ENCODE measurements at regions not wholly inside any gene's neighbourhood (a gene's known extent, or its start where the extent isn't known, plus 50 kb on each side); places are given as distances from the start of the nearest gene placed in this dataset.
A peak's percentile ranks its signal among the peaks of the same experiment; 100 is the strongest.

GRCh38 chr10:28915989-28916588 is 238.8 kb downstream of the BAMBI start:
- peaks cover 7% of the 10 kb centered on the region for H3K27me3 Mint-ChIP-seq (ENCODE audit: low read depth)
- no peak for TF ChIP-seq CTCF (IDR thresholded peaks at IDR 0.05; ENCODE audit: unreplicated experiment in 3 of 3)
- no peaks in the 10 kb centered on the region for H3K36me3 Mint-ChIP-seq (ENCODE audit: low read depth)
- no peak overlapping the region for H3K27ac Mint-ChIP-seq
- peaks cover 14% of the 10 kb centered on the region for H3K4me1 Mint-ChIP-seq
- H3K9me3 Mint-ChIP-seq, result peaks cover 3% of the 10 kb centered on the region
- no peak overlapping the region for H3K4me3 Mint-ChIP-seq

GRCh38 chr10:28920091-28920490 is 242.8 kb downstream of the BAMBI start:
- no peak overlapping the region for H3K27ac Mint-ChIP-seq
- no peak for TF ChIP-seq CTCF (IDR thresholded peaks at IDR 0.05; ENCODE audit: unreplicated experiment in 3 of 3)
- no peak overlapping the region for H3K4me3 Mint-ChIP-seq
- peaks cover 7% of the 10 kb centered on the region for H3K27me3 Mint-ChIP-seq (ENCODE audit: low read depth)
- peaks cover 3% of the 10 kb centered on the region for H3K4me1 Mint-ChIP-seq
- H3K36me3 Mint-ChIP-seq (ENCODE audit: low read depth), result no peaks in the 10 kb centered on the region
- H3K9me3 Mint-ChIP-seq, result peaks cover 5% of the 10 kb centered on the region

GRCh38 chr10:28922127-28922526 is 244.8 kb downstream of the BAMBI start:
- Mint-ChIP-seq H3K27me3 (ENCODE audit: low read depth) (peaks cover 10% of the 10 kb centered on the region), H3K4me3 (no peak overlapping the region), H3K36me3 (ENCODE audit: low read depth) (no peaks in the 10 kb centered on the region), H3K9me3 (peaks cover 2% of the 10 kb centered on the region), H3K27ac (no peak overlapping the region), H3K4me1 (peaks cover 7% of the 10 kb centered on the region)
- no peak for TF ChIP-seq CTCF (IDR thresholded peaks at IDR 0.05; ENCODE audit: unreplicated experiment in 3 of 3)

- no peak overlapping the region for H3K4me3 Mint-ChIP-seq
- H3K9me3 Mint-ChIP-seq, result peaks cover 2% of the 10 kb centered on the region
- peaks cover 12% of the 10 kb centered on the region for H3K27me3 Mint-ChIP-seq (ENCODE audit: low read depth)
- peaks cover 7% of the 10 kb centered on the region for H3K4me1 Mint-ChIP-seq
- no peak overlapping the region for H3K27ac Mint-ChIP-seq
- H3K36me3 Mint-ChIP-seq (ENCODE audit: low read depth), result no peaks in the 10 kb centered on the region
- no peak for TF ChIP-seq CTCF (IDR thresholded peaks at IDR 0.05; ENCODE audit: unreplicated experiment in 3 of 3)
These were observed 245.5 kb downstream of the BAMBI start for GRCh38 chr10:28922861-28923260.

- peaks cover 7% of the 10 kb centered on the region for H3K4me1 Mint-ChIP-seq
- peaks cover 9% of the 10 kb centered on the region for H3K27me3 Mint-ChIP-seq (ENCODE audit: low read depth)
- no peak for TF ChIP-seq CTCF (IDR thresholded peaks at IDR 0.05; ENCODE audit: unreplicated experiment in 3 of 3)
- H3K4me3 Mint-ChIP-seq, result no peak overlapping the region
- H3K36me3 Mint-ChIP-seq (ENCODE audit: low read depth), result no peaks in the 10 kb centered on the region
- peaks cover 8% of the 10 kb centered on the region for H3K9me3 Mint-ChIP-seq
- H3K27ac Mint-ChIP-seq, result no peak overlapping the region
These were observed 247.4 kb downstream of the BAMBI start for GRCh38 chr10:28924717-28925116.

GRCh38 chr10:28925121-28925663 is 247.9 kb downstream of the BAMBI start:
- H3K4me3 Mint-ChIP-seq, result peak overlapping the region in 1 of 3 experiments; percentile 35

More at GRCh38 chr10:28925121-28925663, 247.9 kb downstream of the BAMBI start:
- Mint-ChIP-seq H3K36me3 (ENCODE audit: low read depth) (no peaks in the 10 kb centered on the region), H3K27me3 (ENCODE audit: low read depth) (peaks cover 9% of the 10 kb centered on the region), H3K9me3 (peaks cover 8% of the 10 kb centered on the region), H3K27ac (peak overlapping the region in 1 of 3 experiments; percentile 9), H3K4me1 (peaks cover 7% of the 10 kb centered on the region)
- TF ChIP-seq CTCF (IDR thresholded peaks at IDR 0.05; ENCODE audit: unreplicated experiment in 3 of 3), result no peak

All from nephron (organoid).